HepG2 (cell line): ENCODE measurements at regions not wholly inside any gene's neighbourhood (a gene's known extent, or its start where the extent isn't known, plus 50 kb on each side); places are given as distances from the start of the nearest gene placed in this dataset.
A peak's percentile ranks its signal among the peaks of the same experiment; 100 is the strongest.

Experiments
- ATAC-seq: fragments of 200-7000 bp; cut with Tn5 transposase; 3 replicates; pipeline ENCODE4 v1.9.1; 2020; ENCODE audit warnings: mild to moderate bottlenecking, moderate library complexity
- BruUV-seq: library from RNA; stranded (reverse); fragments of 400-500 nt; replicated peaks from 2 replicates; lab custom pipeline; 2021; lab: Mats Ljungman, UMichigan
- CTCF ChIA-PET: fragments of 300-600 bp; formaldehyde crosslinking; extraction: SDS; loops from one replicate; lab custom pipeline; 2021; ENCODE audit warnings: low total read pairs, inconsistent platforms, low intra/inter-chr PET ratio; lab: Yijun Ruan, JAX
- POLR2A ChIA-PET: fragments of 350-600 bp; sonication (Branson Sonifier 250); formaldehyde crosslinking; loops from one replicate; lab custom pipeline; 2020; ENCODE audit warnings: antibody characterized with exemption, inconsistent platforms; lab: Yijun Ruan, JAX
- DNase-seq: peaks from one replicate; pipeline ENCODE4 v3.0.0-alpha.2; 2015; ENCODE audit warnings: low spot score
- FAIRE-seq: peaks from 3 replicates; lab custom pipeline; 2011; peaks lifted over from hg19 to GRCh38; lab: Jason Lieb, UNC
- H2AFZ ChIP-seq: one replicate; pipeline ENCODE4 v1.6.1; 2011; ENCODE audit warnings: low read length, inconsistent platforms
- H3K27ac ChIP-seq: fragments of 300-600 bp; 3 replicates; pipeline ENCODE4 v1.8.0; 2011; ENCODE audit warnings: mixed run types, mild to moderate bottlenecking, mixed read lengths, low read length, inconsistent platforms; ENCODE audit not compliant: insufficient read depth; ENCODE audit errors: extremely low read length
- H3K27me3 ChIP-seq, 2 experiments: fragments of 200-600 bp in 1 of 2; 2 replicates in 1 of 2; 3 replicates in 1 of 2; pipeline versions ENCODE4 v1.6.0 to v1.8.0; 2011; ENCODE audit warnings: low read length in 2 of 2, mild to moderate bottlenecking in 2 of 2, moderate library complexity in 2 of 2, inconsistent platforms in 1 of 2; ENCODE audit not compliant: insufficient read depth in 2 of 2, control insufficient read depth in 1 of 2
- H3K36me3 ChIP-seq, 2 experiments: fragments of 200-600 bp in 1 of 2; replicated peaks in 1 of 2; 2 replicates in 1 of 2; 3 replicates in 1 of 2; pipeline versions ENCODE4 v1.5.1 to v1.8.0; 2011; ENCODE audit warnings: low read length in 2 of 2, inconsistent platforms in 1 of 2; ENCODE audit not compliant: insufficient read depth in 2 of 2, control insufficient read depth in 1 of 2
- H3K4me1 ChIP-seq: 2 replicates; pipeline ENCODE4 v1.5.1; 2012; ENCODE audit warnings: low read length, inconsistent platforms; ENCODE audit not compliant: insufficient read depth
- H3K4me2 ChIP-seq: 2 replicates; pipeline ENCODE4 v1.6.0; 2011; ENCODE audit warnings: low read depth, low read length, inconsistent platforms
- H3K4me3 ChIP-seq, 3 experiments: fragments of 200-600 bp in 1 of 3; sonication (generic), shearing (Covaris generic) in 1 of 3; replicated peaks in 1 of 3; 2 replicates each; pipeline ENCODE4 v1.5.1; 2011 to 2016; ENCODE audit warnings: low read length in 3 of 3, inconsistent platforms in 2 of 3, low read depth in 2 of 3, mild to moderate bottlenecking in 2 of 3, control low read depth in 1 of 3, mixed read lengths in 1 of 3; ENCODE audit not compliant: insufficient read depth in 1 of 3
- H3K79me2 ChIP-seq: one replicate; pipeline ENCODE4 v1.6.1; 2011; ENCODE audit warnings: low read length, inconsistent platforms; ENCODE audit not compliant: insufficient read depth
- H3K9ac ChIP-seq: 2 replicates; pipeline ENCODE4 v1.6.0; 2011; ENCODE audit warnings: mild to moderate bottlenecking, low read depth, low read length, inconsistent platforms; ENCODE audit not compliant: insufficient read depth
- H3K9me3 ChIP-seq: 2 replicates; pipeline ENCODE4 v1.5.1; 2012; ENCODE audit warnings: mild to moderate bottlenecking, low read length
- H4K20me1 ChIP-seq: 2 replicates; pipeline ENCODE4 v1.6.0; 2011; ENCODE audit warnings: inconsistent platforms, mild to moderate bottlenecking, low read length, moderate library complexity; ENCODE audit not compliant: insufficient read depth
- FOXA1 ChIP-seq, 2 experiments: fragments of 450-650 bp in 1 of 2; sonication (generic) in 1 of 2; formaldehyde crosslinking in 1 of 2; IDR thresholded peaks; 2 replicates each; pipeline versions ENCODE4 v1.4.0 to v1.6.1; 2016 to 2020; ENCODE audit warnings: missing genetic modification reagents in 1 of 2
- FOXA3 ChIP-seq: IDR thresholded peaks from 2 replicates; pipeline ENCODE4 v1.6.1; 2016; ENCODE audit warnings: missing genetic modification reagents, missing compliant biosample characterization
- FOXP1 ChIP-seq, 2 experiments: fragments of 450-650 bp in 1 of 2; IDR thresholded peaks; 2 replicates each; pipeline ENCODE4 v1.6.1; 2017 to 2018; ENCODE audit warnings: antibody characterized with exemption in 1 of 2
- GABPA ChIP-seq, 2 experiments: IDR thresholded peaks; 2 replicates each; pipeline ENCODE4 v1.6.1; 2011 to 2016; ENCODE audit warnings: low read depth in 2 of 2, low read length in 1 of 2, missing biosample characterization in 1 of 2, missing genetic modification characterization in 1 of 2
- GABPB1 ChIP-seq: IDR thresholded peaks from 2 replicates; pipeline ENCODE4 v1.6.1; 2016; ENCODE audit warnings: mild to moderate bottlenecking, missing genetic modification reagents, moderate library complexity, missing compliant biosample characterization
- RARA ChIP-seq: IDR thresholded peaks from 2 replicates; pipeline ENCODE4 v1.6.1; 2016; ENCODE audit warnings: missing genetic modification reagents, missing compliant biosample characterization
- ZBTB46 ChIP-seq: sonication (generic); formaldehyde crosslinking; IDR thresholded peaks from 2 replicates; pipeline ENCODE4 v1.4.0; 2020; ENCODE audit warnings: mild to moderate bottlenecking, missing genetic modification reagents, borderline replicate concordance
- ZNF816 ChIP-seq: sonication (generic); formaldehyde crosslinking; IDR thresholded peaks from 2 replicates; pipeline ENCODE4 v1.8.0; 2022; ENCODE audit warnings: missing genetic modification reagents, mild to moderate bottlenecking, borderline replicate concordance
- WGBS: methylation state at CpG from one replicate; pipeline ENCODE4 v1.1.6; 2017; ENCODE audit warnings: low lambda C conversion rate; 5-methylcytosine and 5-hydroxymethylcytosine counted together
- in situ Hi-C: cut with HindIII; loops from 2 replicates; pipeline ENCODE4 v1.10.0; 2017; ENCODE audit warnings: low pct_unique_long_range_greater_than_20kb; ENCODE audit not compliant: extremely low pct_ligation_motif_present
- intact Hi-C: fragments of 100-400 bp; cut with micrococcal nuclease; formaldehyde crosslinking; loops from one replicate; pipeline ENCODE4 v1.10.0; 2022; ENCODE audit not compliant: unreplicated experiment

GRCh38 chr4:11214281-11214680 lies 214.4 kb downstream of the HS3ST1 start:
- intact Hi-C loops, result no loop called here
- TF ChIP-seq GABPB1 (CRISPR knock-in tag), result peak; percentile 40; the same call in 1 of the 2 replicates
- no peak for TF ChIP-seq ZBTB46 (CRISPR knock-in tag)
- TF ChIP-seq RARA (CRISPR knock-in tag), result 0 out of 2 replicates have a peak, but pooled peaks have one; percentile 9
- 0 out of 2 replicates have a peak, but pooled peaks have one; percentile 15 for TF ChIP-seq FOXA3 (CRISPR knock-in tag)
- TF ChIP-seq FOXA1 (IDR thresholded peaks at IDR 0.05), result no peak
- TF ChIP-seq FOXA1 (CRISPR knock-in tag; IDR thresholded peaks at IDR 0.05), result 0 out of 2 replicates have a peak, but pooled peaks have one; percentile 27
- no peak for TF ChIP-seq GABPA (IDR thresholded peaks at IDR 0.05; ENCODE audit: low read depth, low read length)
- peak; percentile 72 for TF ChIP-seq GABPA (CRISPR knock-in tag; IDR thresholded peaks at IDR 0.05; ENCODE audit: low read depth)
- TF ChIP-seq ZNF816 (CRISPR knock-in tag), result no peak
- no peak for TF ChIP-seq FOXP1 (IDR thresholded peaks at IDR 0.05)
- TF ChIP-seq FOXP1 (CRISPR knock-in tag; IDR thresholded peaks at IDR 0.05), result peak; percentile 50; the same call in 1 of the 2 replicates
- ATAC-seq (peak; percentile 78), DNase-seq (peak; percentile 7), FAIRE-seq (no peak)
- Histone ChIP-seq H3K4me3 (no peak overlapping the region), H4K20me1 (no peaks in the 10 kb centered on the region), H2AFZ (no peak overlapping the region), H3K79me2 (no peaks in the 10 kb centered on the region), H3K4me2 (no peak overlapping the region), H3K9me3 (peaks cover 79% of the 10 kb centered on the region), H3K36me3 (no peaks in the 10 kb centered on the region), H3K4me1 (peaks cover 10% of the 10 kb centered on the region; the same call in 1 of the 2 replicates), H3K27me3 (no peaks in the 10 kb centered on the region), H3K27ac (no peak overlapping the region), H3K9ac (no peak overlapping the region)
- WGBS, result 13% methylated on average over 3 of the region's 3 CpGs
- ChIA-PET POLR2A (no interaction called here), CTCF (no interaction called here)
- BruUV-seq, result no TSS peak
- in situ Hi-C loops, result no loop called here
